IPS-15b (cell line): ENCODE measurements at regions not wholly inside any gene's neighbourhood (a gene's known extent, or its start where the extent isn't known, plus 50 kb on each side); places are given as distances from the start of the nearest gene placed in this dataset.
"Not testable (repeated sequence)": the region's sequence is repeated elsewhere in the genome, so short reads cannot be mapped to it uniquely, and the experiment has no call there.

Experiments used
- H3K27me3 ChIP-seq: one replicate; pipeline ENCODE4 v1.6.1; 2013; ENCODE audit warnings: low read length; ENCODE audit not compliant: control insufficient read depth, insufficient read depth
- H3K36me3 ChIP-seq: one replicate; pipeline ENCODE4 v1.6.1; 2013; ENCODE audit warnings: low read length; ENCODE audit not compliant: control insufficient read depth, insufficient read depth
- H3K4me1 ChIP-seq: one replicate; pipeline ENCODE4 v1.6.1; 2013; ENCODE audit warnings: mild to moderate bottlenecking, low read length; ENCODE audit not compliant: control insufficient read depth, insufficient read depth
- H3K4me3 ChIP-seq: one replicate; pipeline ENCODE4 v1.5.1; 2013; ENCODE audit warnings: low read depth, low read length
- H3K9ac ChIP-seq: one replicate; pipeline ENCODE4 v1.6.1; 2013; ENCODE audit warnings: low read depth, mild to moderate bottlenecking, low read length
- H3K9me3 ChIP-seq: one replicate; pipeline ENCODE4 v1.6.1; 2013; ENCODE audit warnings: mild to moderate bottlenecking, low read length; ENCODE audit not compliant: control insufficient read depth, insufficient read depth

DNA sequence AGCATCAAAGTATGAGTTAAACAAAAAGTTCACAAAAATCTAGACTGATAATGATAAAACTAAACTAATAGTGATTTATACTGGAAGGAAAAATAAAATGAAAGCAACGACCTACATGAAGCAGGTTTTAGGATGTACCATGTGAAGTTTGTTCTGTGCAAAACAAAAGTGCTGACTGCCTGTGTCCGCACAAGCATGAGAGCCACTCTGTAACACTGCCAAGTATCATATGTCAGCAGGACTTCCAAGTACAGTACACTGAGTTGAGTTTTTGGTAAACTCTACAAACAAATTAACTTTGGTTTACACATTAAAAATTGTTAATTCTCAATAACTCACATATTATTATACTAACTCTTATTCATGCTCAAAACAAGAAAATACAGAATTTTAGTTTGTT, 459.0 kb downstream of the PDGFC start:
- Histone ChIP-seq H3K4me1 (no peaks in the 10 kb centered on the region), H3K4me3 (no peak overlapping the region), H3K9ac (no peak overlapping the region), H3K36me3 (no peaks in the 10 kb centered on the region), H3K27me3 (no peaks in the 10 kb centered on the region), H3K9me3 (no peaks in the 10 kb centered on the region)

DNA sequence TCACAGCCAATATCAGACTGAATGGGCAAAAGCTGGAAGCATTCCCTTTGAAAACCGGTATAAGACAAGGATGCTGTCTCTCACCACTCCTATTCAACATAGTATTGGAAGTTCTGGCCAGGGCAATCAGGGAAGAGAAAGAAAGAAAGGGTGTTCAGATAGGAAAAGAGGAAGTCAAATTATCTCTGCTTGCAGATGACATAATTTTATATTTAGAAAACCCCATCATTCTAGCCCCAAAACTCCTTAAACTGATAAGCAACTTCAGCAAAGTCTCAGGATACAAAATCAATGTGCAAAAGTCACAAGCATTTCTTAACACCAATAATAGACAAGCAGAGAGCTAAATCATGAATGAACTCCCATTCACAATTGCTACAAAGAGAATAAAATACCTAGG, 461.7 kb downstream of the PDGFC start:
- H3K27me3 ChIP-seq, H3K36me3 ChIP-seq, H3K4me3 ChIP-seq, H3K9ac ChIP-seq, H3K9me3 ChIP-seq, H3K4me1 ChIP-seq: not testable (repeated sequence)

DNA sequence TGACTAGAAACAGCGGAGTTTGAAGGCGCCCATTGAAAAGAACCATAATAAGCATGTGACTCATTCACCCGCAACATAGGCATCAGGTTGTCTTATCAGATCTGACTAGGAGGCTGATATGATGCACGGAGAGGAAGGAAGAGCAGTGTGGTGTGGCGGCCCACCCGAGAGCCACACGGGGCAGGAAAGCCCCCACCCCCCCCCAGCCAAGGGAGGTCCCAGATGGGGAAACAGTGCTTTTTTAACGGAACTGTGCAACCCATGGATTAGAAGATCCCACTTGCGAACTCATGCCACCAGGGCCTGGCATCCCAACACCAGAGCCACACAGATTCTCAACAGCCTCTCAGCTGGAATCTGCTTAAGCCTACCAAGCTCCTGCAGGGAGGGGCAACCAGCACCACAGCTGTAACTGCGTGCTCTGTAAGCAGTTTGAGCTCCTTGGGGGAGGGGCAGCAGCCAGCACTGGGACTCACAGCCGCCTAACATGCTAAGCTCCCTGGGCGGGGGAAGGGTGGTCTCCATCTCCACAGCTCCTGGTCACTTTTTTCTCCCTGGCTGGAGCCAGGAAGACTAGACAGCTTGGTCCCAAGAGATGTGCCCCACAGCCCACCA, 466.2 kb downstream of the PDGFC start:
- Histone ChIP-seq H3K36me3 (no peaks in the 10 kb centered on the region), H3K9ac (no peak overlapping the region), H3K4me1 (peaks cover 7% of the 10 kb centered on the region), H3K27me3 (no peaks in the 10 kb centered on the region), H3K4me3 (no peak overlapping the region), H3K9me3 (no peaks in the 10 kb centered on the region)

DNA sequence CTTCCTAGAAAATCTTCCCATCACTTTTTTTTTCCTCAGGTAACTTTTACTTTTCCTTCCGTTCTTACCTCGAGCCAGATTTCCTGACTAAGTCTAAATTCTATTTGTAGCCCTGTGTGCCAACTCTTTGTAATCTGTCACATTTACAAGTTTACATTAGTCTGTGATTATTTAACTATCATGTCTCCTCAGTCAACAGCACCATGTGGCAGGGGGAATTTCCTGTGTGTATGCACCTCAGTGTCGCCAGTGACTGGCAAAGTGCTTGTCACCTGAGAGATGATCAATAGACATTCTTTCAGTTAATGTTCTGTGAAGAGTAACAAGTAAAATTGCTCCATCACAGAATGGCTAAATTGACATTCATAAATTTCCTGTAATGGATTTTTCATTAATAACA, 468.5 kb downstream of the PDGFC start:
- Histone ChIP-seq H3K27me3 (no peaks in the 10 kb centered on the region), H3K4me3 (no peak overlapping the region), H3K9ac (no peak overlapping the region), H3K36me3 (no peaks in the 10 kb centered on the region), H3K4me1 (peaks cover 11% of the 10 kb centered on the region), H3K9me3 (no peaks in the 10 kb centered on the region)

DNA sequence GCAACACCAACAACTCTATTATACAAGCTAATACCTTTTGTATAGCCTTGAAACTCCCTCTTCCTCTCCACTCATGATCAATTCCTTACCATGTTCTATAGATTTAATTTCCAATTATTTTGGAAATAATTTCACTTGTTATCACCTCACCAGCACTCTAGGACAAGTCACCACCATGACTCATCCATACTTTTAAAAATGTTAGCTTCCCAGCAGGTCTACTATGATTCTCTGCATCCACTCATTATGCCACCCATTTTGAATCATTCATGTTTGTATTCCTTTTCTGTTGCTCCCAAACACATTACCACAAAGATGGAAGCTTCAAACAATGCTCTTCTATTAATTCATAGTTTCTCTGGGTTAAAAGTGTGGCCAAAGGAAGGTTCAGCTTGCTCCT, 469.6 kb downstream of the PDGFC start:
- Histone ChIP-seq H3K4me3 (no peak overlapping the region), H3K9ac (no peak overlapping the region), H3K36me3 (no peaks in the 10 kb centered on the region), H3K9me3 (no peaks in the 10 kb centered on the region), H3K27me3 (no peaks in the 10 kb centered on the region), H3K4me1 (peaks cover 11% of the 10 kb centered on the region)

DNA sequence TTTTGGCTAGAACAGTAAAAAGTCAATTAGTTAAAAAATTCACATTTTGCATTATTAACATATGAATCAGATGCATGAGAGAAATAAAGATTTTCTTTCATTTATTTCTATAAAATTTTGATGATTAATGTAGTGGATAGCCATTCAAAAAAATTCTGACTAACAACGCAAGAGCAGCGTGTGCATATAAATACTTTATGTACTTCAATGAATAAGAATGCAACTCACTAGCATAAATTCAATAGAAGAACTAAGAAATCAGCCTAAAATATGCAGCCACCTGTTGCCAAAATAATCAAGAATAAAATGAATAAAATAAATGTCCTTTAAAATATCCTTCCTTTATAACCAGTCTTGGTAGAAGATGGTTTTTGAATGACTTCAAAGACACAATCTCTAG, 471.9 kb downstream of the PDGFC start:
- no peak overlapping the region for H3K9ac ChIP-seq
- H3K9me3 ChIP-seq, result no peaks in the 10 kb centered on the region
- H3K36me3 ChIP-seq, result no peaks in the 10 kb centered on the region
- H3K4me3 ChIP-seq, result no peak overlapping the region
- H3K27me3 ChIP-seq, result no peaks in the 10 kb centered on the region
- H3K4me1 ChIP-seq, result peaks cover 6% of the 10 kb centered on the region

DNA sequence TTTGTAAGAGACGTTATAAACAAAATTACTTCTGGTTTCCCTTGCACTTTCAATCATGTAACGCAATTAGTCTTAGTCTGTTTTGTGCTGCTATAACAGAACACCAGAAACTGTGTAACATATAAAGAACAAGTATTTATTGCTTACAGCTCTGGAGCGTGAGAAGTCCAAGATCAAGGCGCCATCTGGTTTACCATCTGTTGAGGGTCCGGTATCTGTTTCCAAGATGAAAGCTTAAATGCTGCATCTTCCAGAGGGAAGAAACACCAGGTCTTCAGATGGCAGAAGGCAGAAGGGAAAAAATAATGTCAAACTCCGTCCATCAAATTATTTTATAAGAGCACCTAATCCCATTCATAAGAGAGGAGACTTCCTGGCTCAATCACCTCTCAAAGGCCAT, 474.1 kb downstream of the PDGFC start:
- H3K9me3 ChIP-seq, result no peaks in the 10 kb centered on the region
- no peak overlapping the region for H3K4me3 ChIP-seq
- no peaks in the 10 kb centered on the region for H3K36me3 ChIP-seq
- peaks cover 6% of the 10 kb centered on the region for H3K4me1 ChIP-seq
- no peak overlapping the region for H3K9ac ChIP-seq
- H3K27me3 ChIP-seq, result no peaks in the 10 kb centered on the region

DNA sequence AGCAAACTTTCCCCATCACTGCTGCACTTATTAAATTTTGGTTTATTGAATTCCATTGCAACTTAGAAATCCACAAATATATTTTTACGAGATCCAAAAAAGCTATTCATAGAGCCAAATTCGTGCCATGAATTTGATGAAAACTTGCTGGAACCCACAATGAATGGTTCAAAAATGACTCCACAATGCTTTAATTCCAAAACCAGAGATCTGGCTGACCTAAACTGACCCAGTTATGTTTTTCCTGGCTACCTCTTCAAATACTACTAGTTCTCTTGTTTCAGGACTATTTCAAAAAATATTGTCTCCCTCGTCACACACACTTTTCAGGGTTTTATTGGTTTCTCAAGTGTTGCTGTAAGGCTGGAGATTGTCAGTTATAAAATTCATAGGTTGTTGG, 474.8 kb downstream of the PDGFC start:
- no peaks in the 10 kb centered on the region for H3K27me3 ChIP-seq
- no peak overlapping the region for H3K9ac ChIP-seq
- peaks cover 6% of the 10 kb centered on the region for H3K4me1 ChIP-seq
- no peaks in the 10 kb centered on the region for H3K9me3 ChIP-seq
- H3K36me3 ChIP-seq, result no peaks in the 10 kb centered on the region
- H3K4me3 ChIP-seq, result no peak overlapping the region

DNA sequence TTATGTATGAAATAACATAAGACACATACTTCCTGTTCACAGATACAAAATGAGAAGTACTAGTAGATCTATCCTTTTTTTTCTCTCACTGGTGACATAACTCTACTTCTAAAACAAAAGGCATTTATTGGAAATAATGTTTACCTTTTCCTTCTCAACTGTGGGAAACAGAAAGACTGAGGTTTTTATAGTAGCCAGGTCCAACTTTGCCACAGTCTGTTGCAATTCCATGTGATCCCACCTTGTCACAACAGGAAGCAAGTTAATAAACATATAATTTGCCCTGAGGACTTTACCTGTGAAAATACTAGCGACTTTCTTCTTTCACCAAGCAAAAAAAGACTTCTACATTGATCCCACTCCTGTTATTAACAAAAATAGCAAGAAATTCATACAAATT, 475.8 kb downstream of the PDGFC start:
- H3K9ac ChIP-seq, result no peak overlapping the region
- no peaks in the 10 kb centered on the region for H3K36me3 ChIP-seq
- H3K4me3 ChIP-seq, result no peak overlapping the region
- H3K27me3 ChIP-seq, result no peaks in the 10 kb centered on the region
- no peaks in the 10 kb centered on the region for H3K9me3 ChIP-seq
- peaks cover 6% of the 10 kb centered on the region for H3K4me1 ChIP-seq

DNA sequence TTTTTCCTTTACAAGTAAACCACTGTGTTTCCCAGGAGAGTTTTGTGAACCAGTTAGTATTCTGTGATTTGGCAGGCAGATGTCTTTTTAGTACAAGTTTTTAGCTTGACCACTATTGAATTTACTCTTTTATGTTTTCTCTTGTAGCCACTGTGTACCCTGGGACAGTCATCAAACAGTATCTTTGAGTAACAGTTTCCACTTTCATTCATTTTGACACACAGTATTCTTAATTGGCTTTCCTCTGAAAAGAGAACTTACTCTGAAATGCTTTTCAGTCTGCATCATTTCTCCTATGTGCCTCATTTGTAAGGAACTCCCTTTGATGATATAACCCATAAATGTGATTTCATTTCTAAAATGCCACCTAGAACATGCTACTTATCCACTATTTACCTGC, 476.5 kb downstream of the PDGFC start:
- Histone ChIP-seq H3K4me3 (no peak overlapping the region), H3K9ac (no peak overlapping the region), H3K27me3 (no peaks in the 10 kb centered on the region), H3K36me3 (no peaks in the 10 kb centered on the region), H3K9me3 (no peaks in the 10 kb centered on the region), H3K4me1 (no peaks in the 10 kb centered on the region)

DNA sequence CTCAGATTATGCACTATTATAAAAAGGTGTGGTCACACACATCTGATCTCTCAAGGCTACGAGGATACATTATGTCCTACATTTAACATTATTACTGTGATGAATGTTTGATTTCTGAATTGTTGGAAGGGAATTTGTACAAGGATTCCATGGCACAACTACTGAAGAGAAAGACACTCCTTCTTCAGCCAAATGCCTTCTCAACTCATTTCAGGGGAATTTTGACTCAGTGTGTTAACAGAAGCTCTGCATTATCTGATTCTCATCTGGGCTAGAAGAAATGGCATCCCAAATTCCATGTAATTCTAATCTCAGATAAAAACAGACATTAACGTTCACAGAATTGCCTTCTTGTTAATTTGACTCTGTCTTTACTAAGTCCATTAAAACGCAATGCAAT, 477.7 kb downstream of the PDGFC start:
- Histone ChIP-seq H3K27me3 (no peaks in the 10 kb centered on the region), H3K4me1 (no peaks in the 10 kb centered on the region), H3K4me3 (no peak overlapping the region), H3K36me3 (no peaks in the 10 kb centered on the region), H3K9ac (no peak overlapping the region), H3K9me3 (no peaks in the 10 kb centered on the region)

DNA sequence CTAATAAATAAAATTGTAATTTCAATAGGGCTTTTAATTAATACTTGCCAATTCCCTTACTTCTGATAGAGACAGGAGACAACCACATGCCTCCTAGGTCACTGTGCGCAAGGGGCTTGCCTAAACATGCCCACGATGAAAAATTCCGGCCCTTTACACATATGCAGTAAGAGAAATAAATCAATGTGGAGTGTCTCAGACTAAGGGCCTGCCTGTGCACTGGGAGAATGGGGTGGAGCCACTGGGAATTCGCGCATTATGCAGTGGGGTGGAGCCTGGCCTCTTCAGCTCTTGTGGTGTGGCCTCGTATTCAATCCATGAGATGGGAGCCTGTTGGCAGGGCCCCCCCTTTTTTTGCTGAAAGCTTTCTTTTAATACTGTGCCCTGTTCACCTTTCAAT, 484.5 kb downstream of the PDGFC start:
- H3K4me3 ChIP-seq, result no peak overlapping the region
- no peaks in the 10 kb centered on the region for H3K9me3 ChIP-seq
- no peaks in the 10 kb centered on the region for H3K4me1 ChIP-seq
- H3K9ac ChIP-seq, result no peak overlapping the region
- H3K27me3 ChIP-seq, result no peaks in the 10 kb centered on the region
- no peaks in the 10 kb centered on the region for H3K36me3 ChIP-seq

DNA sequence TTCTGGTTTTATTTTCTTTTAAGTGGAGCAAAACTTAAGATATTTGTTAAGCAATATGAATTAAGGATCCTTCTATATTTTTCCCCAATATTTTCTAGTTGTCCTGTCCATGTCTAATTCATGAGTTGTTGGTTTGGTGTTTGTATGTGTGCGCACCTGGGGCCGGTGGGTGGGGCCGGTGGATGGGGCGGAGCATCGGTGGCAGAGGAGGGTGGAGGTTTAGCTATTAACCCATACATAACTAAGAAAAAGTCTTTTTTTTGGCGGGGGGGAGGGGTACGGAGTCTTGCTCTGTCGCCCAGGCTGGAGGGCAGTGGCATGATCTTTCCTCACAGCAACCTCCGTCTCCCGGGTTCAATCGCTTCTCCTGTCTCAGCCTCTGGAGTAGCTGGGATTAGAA, 489.8 kb downstream of the PDGFC start:
- H3K27me3 ChIP-seq, result no peaks in the 10 kb centered on the region
- no peak overlapping the region for H3K4me3 ChIP-seq
- H3K36me3 ChIP-seq, result no peaks in the 10 kb centered on the region
- no peaks in the 10 kb centered on the region for H3K4me1 ChIP-seq
- no peak overlapping the region for H3K9ac ChIP-seq
- H3K9me3 ChIP-seq, result no peaks in the 10 kb centered on the region
